GM23338 (cell line): ENCODE measurements at regions not wholly inside any gene's neighbourhood (a gene's known extent, or its start where the extent isn't known, plus 50 kb on each side); places are given as distances from the start of the nearest gene placed in this dataset.

Experiments
- ATAC-seq: fragments of 200-7000 bp; cut with Tn5 transposase; 3 replicates; pipeline ENCODE4 v1.9.1; 2020
- DNase-seq: peaks from one replicate; pipeline ENCODE4 v3.0.0-alpha.2; 2015; ENCODE audit warnings: low spot score
- H2AFZ ChIP-seq: fragments of 200-600 bp; sonication (generic); 2 replicates; pipeline ENCODE4 v1.8.0; 2016; ENCODE audit warnings: antibody characterized with exemption, mild to moderate bottlenecking, moderate library complexity
- H3F3A ChIP-seq: fragments of 200-600 bp; sonication (generic); replicated peaks from 2 replicates; pipeline ENCODE4 v1.8.0; 2017; ENCODE audit warnings: antibody characterized with exemption, mixed run types, low read depth
- H3K27ac ChIP-seq: fragments of 200-600 bp; sonication (generic); 2 replicates; pipeline ENCODE4 v1.6.1; 2016; ENCODE audit warnings: low read depth
- H3K27me3 ChIP-seq: fragments of 200-600 bp; sonication (generic); 2 replicates; pipeline ENCODE4 v1.8.0; 2016; ENCODE audit warnings: mild to moderate bottlenecking, mixed run types, moderate library complexity; ENCODE audit not compliant: insufficient read depth
- H3K36me3 ChIP-seq: fragments of 200-600 bp; sonication (generic); 2 replicates; pipeline ENCODE4 v1.8.0; 2016; ENCODE audit warnings: mild to moderate bottlenecking; ENCODE audit not compliant: insufficient read depth
- H3K4me1 ChIP-seq: fragments of 200-600 bp; sonication (generic); 2 replicates; pipeline ENCODE4 v1.8.0; 2016; ENCODE audit warnings: mild to moderate bottlenecking, moderate library complexity; ENCODE audit not compliant: insufficient read depth
- H3K4me2 ChIP-seq: fragments of 200-600 bp; sonication (generic); 2 replicates; pipeline ENCODE4 v1.7.1; 2017; ENCODE audit warnings: mixed run types
- H3K4me3 ChIP-seq: fragments of 200-600 bp; sonication (generic); 2 replicates; pipeline ENCODE4 v1.6.1; 2016; ENCODE audit warnings: mixed run types
- H3K79me2 ChIP-seq: fragments of 200-600 bp; sonication (generic); replicated peaks from 2 replicates; pipeline ENCODE4 v1.8.0; 2017; ENCODE audit warnings: mild to moderate bottlenecking; ENCODE audit not compliant: insufficient read depth
- H3K9me2 ChIP-seq: fragments of 200-600 bp; sonication (generic); 2 replicates; pipeline ENCODE4 v1.8.0; 2017; ENCODE audit not compliant: insufficient read depth
- H4K20me1 ChIP-seq: fragments of 200-600 bp; sonication (generic); replicated peaks from 2 replicates; pipeline ENCODE4 v1.8.0; 2017; ENCODE audit warnings: mild to moderate bottlenecking; ENCODE audit not compliant: insufficient read depth
- H3K27ac Mint-ChIP-seq: 2 replicates; pipeline ENCODE4 v1.8.0; 2020; ENCODE audit warnings: inconsistent platforms, mild to moderate bottlenecking, moderate library complexity, mixed read lengths
- H3K27me3 Mint-ChIP-seq: 3 replicates; pipeline ENCODE4 v1.8.0; 2022; ENCODE audit warnings: low read depth, mild to moderate bottlenecking, moderate library complexity, mixed read lengths, inconsistent platforms; ENCODE audit not compliant: insufficient read depth, poor library complexity
- H3K36me3 Mint-ChIP-seq: 3 replicates; pipeline ENCODE4 v1.8.0; 2021; ENCODE audit warnings: low read depth, mild to moderate bottlenecking, inconsistent platforms, moderate library complexity, mixed read lengths
- H3K4me1 Mint-ChIP-seq: 3 replicates; pipeline ENCODE4 v1.8.0; 2020; ENCODE audit warnings: mild to moderate bottlenecking, inconsistent platforms, mixed read lengths
- H3K4me3 Mint-ChIP-seq: 3 replicates; pipeline ENCODE4 v1.8.0; 2021; ENCODE audit warnings: moderate library complexity, mild to moderate bottlenecking, inconsistent platforms, mixed read lengths
- H3K9me3 Mint-ChIP-seq: 3 replicates; pipeline ENCODE4 v1.8.0; 2020; ENCODE audit warnings: moderate library complexity, mild to moderate bottlenecking, inconsistent platforms, mixed read lengths
- CTCF ChIP-seq, 2 experiments: fragments of 200-600 bp in 1 of 2; sonication (generic) in 1 of 2; conservative IDR thresholded peaks; 2 replicates each; pipeline versions ENCODE4 v1.5.1 to v1.6.1; 2016 to 2017; ENCODE audit warnings: antibody characterized with exemption in 2 of 2, low read depth in 2 of 2, mild to moderate bottlenecking in 2 of 2, moderate library complexity in 1 of 2
- ETS1 ChIP-seq: IDR thresholded peaks from 2 replicates; pipeline ENCODE4 v1.6.1; 2016; ENCODE audit warnings: antibody characterized with exemption
- ZNF462 ChIP-seq: fragments of 250-450 bp; sonication (Bioruptor Pico); IDR thresholded peaks from 2 replicates; pipeline ENCODE4 v1.5.0; 2020; ENCODE audit warnings: mild to moderate bottlenecking, moderate library complexity

- TF ChIP-seq ZNF462 (no peak), ETS1 (no peak)
Measured at GRCh38 chr10:128792426-128793140, 666.4 kb upstream of the MKI67 start (continued).

GRCh38 chr10:128793726-128794655, 667.8 kb upstream of the MKI67 start:
- Histone ChIP-seq H3K36me3 (no peaks in the 10 kb centered on the region), H3K27ac (no peak overlapping the region), H3K9me2 (peaks cover 3% of the 10 kb centered on the region; the same call in 1 of the 2 replicates), H3K4me1 (no peaks in the 10 kb centered on the region), H3K27me3 (no peaks in the 10 kb centered on the region), H3F3A (no peaks in the 10 kb centered on the region), H4K20me1 (no peaks in the 10 kb centered on the region), H3K4me2 (no peak overlapping the region), H3K79me2 (no peaks in the 10 kb centered on the region), H3K4me3 (no peak overlapping the region), H2AFZ (no peak overlapping the region)
- Mint-ChIP-seq H3K27ac (no peak overlapping the region), H3K9me3 (no peaks in the 10 kb centered on the region; the same call in 2 of the 3 replicates), H3K36me3 (no peaks in the 10 kb centered on the region), H3K27me3 (no peaks in the 10 kb centered on the region), H3K4me3 (no peak overlapping the region), H3K4me1 (no peaks in the 10 kb centered on the region)
- no peak for ATAC-seq
- no peak for DNase-seq
- TF ChIP-seq CTCF (conservative IDR thresholded peaks at IDR 0.05; ENCODE audit: low read depth in 2 of 2) = no peak
